ENCODE measurements at regions not wholly inside any gene's neighbourhood (a gene's known extent, or its start where the extent isn't known, plus 50 kb on each side); places are given as distances from the start of the nearest gene placed in this dataset.

- no peak for TF ChIP-seq CTCF (IDR thresholded peaks at IDR 0.05)
- TF ChIP-seq POLR2AphosphoS5 (IDR thresholded peaks at IDR 0.05), result no peak
Observed at GRCh38 chr1:34361781-34362357, 185.2 kb downstream of the C1orf94 start.
